Natural killer cell (primary cell): ENCODE measurements at regions not wholly inside any gene's neighbourhood (a gene's known extent, or its start where the extent isn't known, plus 50 kb on each side); places are given as distances from the start of the nearest gene placed in this dataset.

ENCODE experiments used
- ATAC-seq, 3 donors: fragments of 150-1000 bp in 2 of 3; fragments of 200-7000 bp in 1 of 3; cut with Tn5 transposase; 1 replicate in 1 of 3; 2 replicates in 2 of 3; pipeline ENCODE4 v1.10.0; 2021; ENCODE audit warnings: mild to moderate bottlenecking in 2 of 3, moderate library complexity in 2 of 3
- DNase-seq, 2 donors: peaks; one replicate each; pipeline versions ENCODE4 v3.0.0 to v3.0.0-alpha.2; 2013 to 2021; ENCODE audit warnings: mixed read lengths in 1 of 2
- H3K27ac ChIP-seq: one replicate; pipeline ENCODE4 v1.5.1; 2013; ENCODE audit warnings: mild to moderate bottlenecking, low read length
- H3K27me3 ChIP-seq: one replicate; pipeline ENCODE4 v1.6.1; 2013; ENCODE audit warnings: low read length; ENCODE audit not compliant: control insufficient read depth, insufficient read depth
- H3K36me3 ChIP-seq: one replicate; pipeline ENCODE4 v1.6.1; 2013; ENCODE audit warnings: low read length; ENCODE audit not compliant: control insufficient read depth, insufficient read depth
- H3K4me1 ChIP-seq: one replicate; pipeline ENCODE4 v1.6.1; 2013; ENCODE audit warnings: low read length; ENCODE audit not compliant: control insufficient read depth, insufficient read depth
- H3K4me3 ChIP-seq: one replicate; pipeline ENCODE4 v1.5.1; 2013; ENCODE audit warnings: low read length
- H3K9me3 ChIP-seq: one replicate; pipeline ENCODE4 v1.6.1; 2013; ENCODE audit warnings: low read length; ENCODE audit not compliant: control insufficient read depth, insufficient read depth
- H3K27ac Mint-ChIP-seq, 2 donors: one replicate each; pipeline ENCODE4 v1.8.0; 2022; ENCODE audit warnings: mild to moderate bottlenecking in 2 of 2, mixed read lengths in 2 of 2, moderate library complexity in 1 of 2
- H3K27me3 Mint-ChIP-seq, 2 donors: one replicate each; pipeline ENCODE4 v1.8.0; 2022; ENCODE audit warnings: low read depth in 2 of 2, mixed read lengths in 2 of 2
- H3K36me3 Mint-ChIP-seq: one replicate; pipeline ENCODE4 v1.8.0; 2022; ENCODE audit warnings: mixed read lengths
- H3K4me1 Mint-ChIP-seq, 2 donors: one replicate each; pipeline ENCODE4 v1.8.0; 2022; ENCODE audit warnings: mixed read lengths in 2 of 2
- H3K4me3 Mint-ChIP-seq: one replicate; pipeline ENCODE4 v1.8.0; 2022; ENCODE audit warnings: mild to moderate bottlenecking, moderate library complexity, mixed read lengths
- H3K9me3 Mint-ChIP-seq, 2 donors: one replicate each; pipeline ENCODE4 v1.8.0; 2022; ENCODE audit warnings: mixed read lengths in 2 of 2
- CTCF ChIP-seq: fragments of 200-600 bp; IDR thresholded peaks from one replicate; pipeline ENCODE4 v1.8.0; 2022; ENCODE audit warnings: antibody characterized with exemption
- WGBS: methylation state at CpG from one replicate; pipeline ENCODE4 v1.1.7; 2013; ENCODE audit warnings: missing lambda C conversion rate; ENCODE audit not compliant: insufficient coverage; 5-methylcytosine and 5-hydroxymethylcytosine counted together
- intact Hi-C: fragments of 100-400 bp; cut with micrococcal nuclease; formaldehyde crosslinking; loops from one replicate; pipeline ENCODE4 v1.14.2; 2022

- Mint-ChIP-seq H3K4me1 (no peaks in the 10 kb centered on the region), H3K9me3 (no peaks in the 10 kb centered on the region), H3K27ac (no peak overlapping the region), H3K36me3 (no peaks in the 10 kb centered on the region), H3K27me3 (peaks cover 0 to 3% of the 10 kb centered on the region in 2 donors), H3K4me3 (no peak overlapping the region)
- H3K4me3 ChIP-seq = no peak overlapping the region
- no peak overlapping the region for H3K27ac ChIP-seq
- H3K27me3 ChIP-seq = no peaks in the 10 kb centered on the region
- DNase-seq = no peak
- intact Hi-C loops = no loop called here
- no peaks in the 10 kb centered on the region for H3K4me1 ChIP-seq
- no peaks in the 10 kb centered on the region for H3K9me3 ChIP-seq
- WGBS = 85% methylated on average over 3 of the region's 3 CpGs
- TF ChIP-seq CTCF = no peak
- ATAC-seq = no peak
- H3K36me3 ChIP-seq = no peaks in the 10 kb centered on the region
These were observed 223.6 kb downstream of the OGFRL1 start for GRCh38 chr6:71512256-71512655.

DNA sequence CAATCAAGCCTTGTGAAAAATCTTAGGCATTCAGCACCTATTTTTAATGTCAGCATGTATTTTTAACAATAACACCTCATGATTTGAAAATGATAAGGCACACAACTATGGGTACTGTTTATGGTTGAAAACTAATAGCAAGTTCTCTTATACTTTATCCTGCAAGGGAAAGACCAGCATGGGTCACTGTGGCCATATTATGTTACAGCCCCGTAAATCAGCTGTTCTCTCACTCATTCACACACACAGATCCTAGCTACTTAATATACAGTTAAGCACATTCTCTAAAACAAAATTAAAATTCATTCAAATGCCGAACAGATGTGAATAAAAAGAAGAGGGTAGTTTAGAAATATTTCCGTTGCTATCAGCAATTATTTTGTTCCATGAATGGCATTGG is 224.4 kb downstream of the OGFRL1 start:
- Histone ChIP-seq H3K27me3 (no peaks in the 10 kb centered on the region), H3K4me3 (no peak overlapping the region), H3K9me3 (no peaks in the 10 kb centered on the region), H3K36me3 (no peaks in the 10 kb centered on the region), H3K27ac (no peak overlapping the region), H3K4me1 (no peaks in the 10 kb centered on the region)
- no peak overlapping the region for H3K27ac Mint-ChIP-seq
- H3K36me3 Mint-ChIP-seq = no peaks in the 10 kb centered on the region
- ATAC-seq = no peak
- intact Hi-C loops = no loop called here
- peaks cover 0 to 3% of the 10 kb centered on the region in 2 donors for H3K27me3 Mint-ChIP-seq
- TF ChIP-seq CTCF = no peak
- 79% methylated on average over 3 of the region's 3 CpGs for WGBS
- no peak overlapping the region for H3K4me3 Mint-ChIP-seq
- H3K4me1 Mint-ChIP-seq = no peaks in the 10 kb centered on the region
- DNase-seq = no peak
- H3K9me3 Mint-ChIP-seq = no peaks in the 10 kb centered on the region

- Mint-ChIP-seq H3K4me3 (no peak overlapping the region), H3K4me1 (no peaks in the 10 kb centered on the region), H3K27ac (no peak overlapping the region), H3K27me3 (peaks cover 0 to 2% of the 10 kb centered on the region in 2 donors), H3K36me3 (no peaks in the 10 kb centered on the region), H3K9me3 (peaks cover 4 to 9% of the 10 kb centered on the region in 2 donors)
- Histone ChIP-seq H3K9me3 (no peaks in the 10 kb centered on the region), H3K4me3 (no peak overlapping the region), H3K27ac (no peak overlapping the region), H3K36me3 (no peaks in the 10 kb centered on the region), H3K4me1 (no peaks in the 10 kb centered on the region), H3K27me3 (no peaks in the 10 kb centered on the region)
- intact Hi-C loops = no loop called here
- 69% methylated on average over 3 of the region's 3 CpGs for WGBS
- ATAC-seq = no peak
- DNase-seq = no peak
- TF ChIP-seq CTCF = no peak
These were observed 234.9 kb downstream of the OGFRL1 start for GRCh38 chr6:71523548-71523947.

GRCh38 chr6:71524201-71524600 is 235.6 kb downstream of the OGFRL1 start:
- 58% methylated on average over 3 of the region's 4 CpGs for WGBS
- H3K4me1 ChIP-seq = no peaks in the 10 kb centered on the region
- no peak overlapping the region for H3K27ac Mint-ChIP-seq
- DNase-seq = no peak
- intact Hi-C loops = no loop called here
- TF ChIP-seq CTCF = no peak
- no peaks in the 10 kb centered on the region for H3K27me3 ChIP-seq
- H3K36me3 Mint-ChIP-seq = no peaks in the 10 kb centered on the region
- no peak overlapping the region for H3K4me3 ChIP-seq
- H3K9me3 ChIP-seq = no peaks in the 10 kb centered on the region
- H3K27me3 Mint-ChIP-seq = peaks cover 0 to 2% of the 10 kb centered on the region in 2 donors
- ATAC-seq = no peak
- no peak overlapping the region for H3K27ac ChIP-seq
- no peak overlapping the region for H3K4me3 Mint-ChIP-seq
- no peaks in the 10 kb centered on the region for H3K4me1 Mint-ChIP-seq
- no peaks in the 10 kb centered on the region for H3K36me3 ChIP-seq
- H3K9me3 Mint-ChIP-seq = peaks cover 4 to 9% of the 10 kb centered on the region in 2 donors
